ENCODE measurements at regions not wholly inside any gene's neighbourhood (a gene's known extent, or its start where the extent isn't known, plus 50 kb on each side); places are given as distances from the start of the nearest gene placed in this dataset.

DNA sequence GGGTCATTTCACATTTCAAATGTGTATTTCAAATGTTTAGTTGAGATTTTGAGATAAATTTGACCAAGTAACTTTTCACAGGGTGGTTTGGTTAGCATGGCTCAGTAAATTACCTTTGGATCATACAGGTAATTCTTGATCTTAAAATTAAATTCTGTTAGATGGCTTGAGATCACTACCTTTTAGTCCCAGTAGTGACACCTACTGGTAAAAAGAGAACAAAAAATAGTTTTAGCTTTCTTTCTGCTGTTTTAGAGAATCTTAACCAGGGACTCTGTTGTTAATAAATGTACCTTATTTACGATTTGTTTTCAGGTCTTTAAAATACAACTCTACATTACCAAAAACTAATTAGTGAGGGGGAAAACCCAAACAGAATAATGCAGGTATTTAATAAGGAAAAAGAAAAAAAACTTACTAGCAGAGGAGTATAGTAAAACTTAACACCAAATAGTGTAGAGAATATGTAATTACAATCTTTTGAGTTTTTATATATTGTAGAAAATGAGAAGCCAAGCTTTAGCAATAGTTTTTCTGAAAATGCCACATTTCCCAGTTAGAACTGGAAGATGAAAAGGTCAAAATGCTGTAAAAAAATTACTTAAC is 620.3 kb upstream of the AGTR1 start:
- Mint-ChIP-seq H3K36me3 (no peaks in the 10 kb centered on the region), H3K27ac (no peak overlapping the region), H3K9me3 (no peaks in the 10 kb centered on the region)
- ATAC-seq (no peak), DNase-seq (ENCODE audit: low spot score in 2 of 2) (no peak)

DNA sequence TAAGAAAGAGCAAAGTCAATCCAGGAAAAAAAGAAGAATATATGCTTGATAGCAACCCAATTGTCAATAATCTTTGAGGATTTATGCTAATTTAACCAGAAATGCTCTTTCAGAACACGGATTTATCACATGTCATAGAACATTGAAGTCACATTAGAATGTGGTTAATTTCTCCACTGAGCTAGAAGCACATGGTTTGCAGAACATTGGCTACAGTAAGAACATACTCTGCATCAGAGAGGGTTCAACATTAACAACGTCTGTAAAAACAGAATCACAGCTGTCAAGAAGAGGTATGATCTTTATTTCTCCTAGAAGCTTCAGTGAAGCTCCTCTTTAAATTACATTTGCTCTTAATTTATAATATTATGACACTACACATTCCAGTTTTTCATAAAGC is 619.7 kb upstream of the AGTR1 start:
- Mint-ChIP-seq H3K27ac (no peak overlapping the region), H3K9me3 (no peaks in the 10 kb centered on the region), H3K36me3 (no peaks in the 10 kb centered on the region)
- ATAC-seq (no peak), DNase-seq (ENCODE audit: low spot score in 2 of 2) (no peak)

GRCh38 chr3:148078658-148079057 is 619.0 kb upstream of the AGTR1 start:
- no peak for ATAC-seq
- DNase-seq (ENCODE audit: low spot score in 2 of 2) = no peak
- no peak overlapping the region for H3K27ac Mint-ChIP-seq
- no peaks in the 10 kb centered on the region for H3K36me3 Mint-ChIP-seq
- no peaks in the 10 kb centered on the region for H3K9me3 Mint-ChIP-seq

- Mint-ChIP-seq H3K27ac (no peak overlapping the region), H3K9me3 (no peaks in the 10 kb centered on the region), H3K36me3 (no peaks in the 10 kb centered on the region)
- DNase-seq (ENCODE audit: low spot score in 2 of 2) (no peak), ATAC-seq (no peak)
Measured at GRCh38 chr3:148079370-148079769, 618.3 kb upstream of the AGTR1 start.

- no peak overlapping the region for H3K27ac Mint-ChIP-seq
- H3K9me3 Mint-ChIP-seq = no peaks in the 10 kb centered on the region
- no peak for ATAC-seq
- no peak for DNase-seq (ENCODE audit: low spot score in 2 of 2)
- no peaks in the 10 kb centered on the region for H3K36me3 Mint-ChIP-seq
Measured at GRCh38 chr3:148081926-148082325, 615.8 kb upstream of the AGTR1 start.

- ATAC-seq (no peak), DNase-seq (ENCODE audit: low spot score in 2 of 2) (no peak)
- Mint-ChIP-seq H3K27ac (no peak overlapping the region), H3K36me3 (no peaks in the 10 kb centered on the region), H3K9me3 (no peaks in the 10 kb centered on the region)
Measured at GRCh38 chr3:148082506-148083280, 615.0 kb upstream of the AGTR1 start.

GRCh38 chr3:148083526-148084182 is 614.0 kb upstream of the AGTR1 start:
- H3K27ac Mint-ChIP-seq = no peak overlapping the region
- ATAC-seq (no peak), DNase-seq (ENCODE audit: low spot score in 2 of 2) (no peak)
- no peaks in the 10 kb centered on the region for H3K36me3 Mint-ChIP-seq
- no peaks in the 10 kb centered on the region for H3K9me3 Mint-ChIP-seq

DNA sequence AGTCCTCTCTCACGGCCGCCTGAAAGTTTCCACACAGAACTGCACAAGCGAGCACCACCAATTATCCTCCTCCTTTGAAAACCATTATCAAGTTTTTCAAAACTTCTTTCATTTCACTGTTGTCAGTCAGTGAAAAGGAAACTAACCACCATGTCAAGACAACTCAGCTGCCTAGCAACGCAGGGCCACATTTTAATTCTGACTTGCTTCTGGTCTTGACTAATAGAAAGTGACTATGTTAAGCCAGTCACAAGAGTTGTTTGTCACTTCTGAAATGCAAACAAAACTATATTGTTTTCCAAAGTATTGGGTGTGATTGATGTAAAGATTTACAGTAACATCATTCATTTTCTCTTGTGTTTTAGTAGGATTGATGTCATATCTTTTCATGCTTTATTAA is 612.8 kb upstream of the AGTR1 start:
- Mint-ChIP-seq H3K9me3 (peaks cover 0 to 3% of the 10 kb centered on the region in 2 donors), H3K27ac (no peak overlapping the region), H3K36me3 (no peaks in the 10 kb centered on the region)
- ATAC-seq (no peak), DNase-seq (ENCODE audit: low spot score in 2 of 2) (no peak)

- Mint-ChIP-seq H3K9me3 (peaks cover 0 to 7% of the 10 kb centered on the region in 2 donors), H3K36me3 (no peaks in the 10 kb centered on the region), H3K27ac (no peak overlapping the region)
- no peak for DNase-seq (ENCODE audit: low spot score in 2 of 2)
- ATAC-seq = no peak
Measured at GRCh38 chr3:148087601-148088371, 609.9 kb upstream of the AGTR1 start.

DNA sequence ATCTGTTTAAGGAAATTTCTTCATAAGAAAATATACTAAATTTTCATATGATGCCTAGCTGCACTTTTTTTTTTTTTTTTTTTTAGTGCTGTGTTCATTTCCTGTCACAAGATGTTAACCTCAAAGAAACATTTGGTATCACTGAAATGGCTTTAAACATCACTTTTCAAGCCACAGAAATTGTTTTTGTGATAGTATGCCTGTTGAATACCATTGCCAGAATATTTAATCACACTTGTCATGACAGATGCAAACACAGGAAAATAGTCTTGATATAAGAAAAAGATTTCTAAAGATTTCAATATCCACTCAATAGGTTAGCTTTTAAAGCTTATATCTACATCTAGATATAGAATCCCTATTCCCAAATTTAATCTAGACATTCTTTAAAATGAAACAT is 608.5 kb upstream of the AGTR1 start:
- ATAC-seq = no peak
- Mint-ChIP-seq H3K27ac (no peak overlapping the region), H3K9me3 (peaks cover 0 to 7% of the 10 kb centered on the region in 2 donors), H3K36me3 (no peaks in the 10 kb centered on the region)
- DNase-seq (ENCODE audit: low spot score in 2 of 2) = no peak

- Mint-ChIP-seq H3K27ac (no peak overlapping the region), H3K36me3 (no peaks in the 10 kb centered on the region), H3K9me3 (peaks cover 3 to 11% of the 10 kb centered on the region in 2 donors)
- DNase-seq (ENCODE audit: low spot score in 2 of 2) = no peak
- ATAC-seq = no peak
Measured at GRCh38 chr3:148090156-148090555, 607.5 kb upstream of the AGTR1 start.

GRCh38 chr3:148092624-148093347 is 604.9 kb upstream of the AGTR1 start:
- Mint-ChIP-seq H3K36me3 (no peaks in the 10 kb centered on the region), H3K27ac (no peak overlapping the region), H3K9me3 (peaks cover 3 to 12% of the 10 kb centered on the region in 2 donors)
- DNase-seq (ENCODE audit: low spot score in 2 of 2) (no peak), ATAC-seq (no peak)

DNA sequence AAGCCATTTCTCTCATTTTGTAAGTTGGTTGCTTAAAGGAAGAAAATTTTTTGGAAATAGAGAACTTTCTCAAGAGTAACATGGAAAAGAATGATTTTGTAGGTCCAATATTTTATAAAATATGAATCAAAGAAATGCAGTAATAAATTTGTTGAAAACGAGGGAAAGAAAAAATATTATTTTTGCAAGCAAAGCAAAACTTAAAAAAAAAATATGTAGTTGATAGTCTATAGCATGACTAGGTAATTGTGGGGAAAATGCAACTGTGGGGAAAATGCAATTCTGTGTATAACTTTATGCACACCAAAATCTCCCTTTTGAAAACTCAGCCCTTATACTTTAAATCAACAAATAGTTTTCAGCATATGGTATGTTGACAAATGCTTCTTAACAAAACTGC is 604.0 kb upstream of the AGTR1 start:
- no peak for DNase-seq (ENCODE audit: low spot score in 2 of 2)
- Mint-ChIP-seq H3K27ac (no peak overlapping the region), H3K36me3 (no peaks in the 10 kb centered on the region), H3K9me3 (peaks cover 3 to 12% of the 10 kb centered on the region in 2 donors)
- ATAC-seq = no peak

DNA sequence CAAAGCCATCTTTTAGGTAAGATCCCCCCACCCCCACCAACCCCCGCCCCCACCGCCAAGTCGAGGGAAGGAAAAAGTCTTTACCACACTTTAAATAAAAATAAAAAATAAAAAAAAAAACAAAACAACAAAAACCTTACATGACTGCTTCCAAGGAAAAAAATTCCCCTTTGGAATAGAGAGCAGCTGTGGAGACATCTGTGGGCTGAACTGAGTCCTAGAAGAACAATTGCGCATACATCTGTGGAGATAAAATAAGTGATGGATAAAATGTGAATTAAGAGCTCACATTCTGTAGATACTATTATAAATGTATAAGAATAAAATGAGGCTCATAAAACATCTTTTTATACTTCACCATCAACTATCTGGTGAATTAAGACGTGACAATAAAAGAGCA is 601.7 kb upstream of the AGTR1 start:
- no peak for DNase-seq (ENCODE audit: low spot score in 2 of 2)
- Mint-ChIP-seq H3K27ac (no peak overlapping the region), H3K9me3 (peaks cover 4 to 5% of the 10 kb centered on the region in 2 donors), H3K36me3 (no peaks in the 10 kb centered on the region)
- ATAC-seq = no peak

GRCh38 chr3:148100476-148100875 is 597.2 kb upstream of the AGTR1 start:
- Mint-ChIP-seq H3K36me3 (no peaks in the 10 kb centered on the region), H3K9me3 (peaks cover 5 to 6% of the 10 kb centered on the region in 2 donors), H3K27ac (no peak overlapping the region)
- ATAC-seq = no peak
- DNase-seq (ENCODE audit: low spot score in 2 of 2) = no peak

DNA sequence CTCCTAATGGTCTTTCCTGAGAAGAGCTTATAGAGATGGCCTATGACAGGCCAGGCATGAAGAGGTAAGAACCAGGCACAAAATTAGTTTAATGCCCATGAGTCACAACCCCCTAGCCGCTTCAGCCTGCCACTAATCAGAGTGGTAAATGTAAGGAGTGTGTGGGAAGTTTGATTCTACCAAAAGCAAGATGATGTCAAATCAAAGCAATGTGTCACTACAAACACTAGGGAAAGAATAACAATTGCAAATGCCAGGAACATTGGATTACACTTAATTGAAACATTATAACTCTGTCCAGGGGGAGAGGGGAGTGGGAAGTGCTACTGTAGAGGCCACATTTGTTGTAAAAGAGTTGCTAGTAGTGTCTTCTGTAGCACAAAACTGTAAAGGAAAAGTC is 596.6 kb upstream of the AGTR1 start:
- ATAC-seq (no peak), DNase-seq (ENCODE audit: low spot score in 2 of 2) (no peak)
- Mint-ChIP-seq H3K9me3 (peaks cover 8 to 9% of the 10 kb centered on the region in 2 donors), H3K36me3 (no peaks in the 10 kb centered on the region), H3K27ac (no peak overlapping the region)
